ENCODE measurements at regions not wholly inside any gene's neighbourhood (a gene's known extent, or its start where the extent isn't known, plus 50 kb on each side); places are given as distances from the start of the nearest gene placed in this dataset.

DNA sequence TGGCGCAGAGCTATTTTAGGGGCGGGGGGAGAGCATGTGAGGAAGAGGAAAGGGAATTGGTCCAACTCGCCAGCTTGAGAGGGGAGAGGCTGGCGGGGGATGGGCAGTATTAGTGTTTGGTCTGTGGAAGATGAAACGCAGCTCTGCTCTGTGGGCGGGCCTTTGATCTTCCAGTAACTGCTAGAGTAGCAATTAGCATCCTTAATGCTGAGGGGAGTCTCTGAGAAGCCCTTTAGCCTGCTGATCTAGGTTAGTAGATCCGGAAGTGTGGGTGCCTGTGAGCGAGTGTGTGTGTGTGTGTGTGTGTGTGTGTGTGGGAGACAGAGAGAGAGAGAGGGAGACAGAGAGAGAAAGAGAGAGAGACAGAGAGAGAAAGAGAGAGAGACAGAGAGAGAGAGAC, 117.2 kb upstream of the BACH2 start:
- H3K36me3 ChIP-seq (ENCODE audit: control insufficient read depth, insufficient read depth, low read length) = no peaks in the 10 kb centered on the region
- peaks cover 3% of the 10 kb centered on the region; the same call in 1 of the 2 replicates for H3K27me3 ChIP-seq (ENCODE audit: control insufficient read depth, insufficient read depth, low read length)
- no peak for DNase-seq (ENCODE audit: low read depth)
- TF ChIP-seq, protein P1, sequence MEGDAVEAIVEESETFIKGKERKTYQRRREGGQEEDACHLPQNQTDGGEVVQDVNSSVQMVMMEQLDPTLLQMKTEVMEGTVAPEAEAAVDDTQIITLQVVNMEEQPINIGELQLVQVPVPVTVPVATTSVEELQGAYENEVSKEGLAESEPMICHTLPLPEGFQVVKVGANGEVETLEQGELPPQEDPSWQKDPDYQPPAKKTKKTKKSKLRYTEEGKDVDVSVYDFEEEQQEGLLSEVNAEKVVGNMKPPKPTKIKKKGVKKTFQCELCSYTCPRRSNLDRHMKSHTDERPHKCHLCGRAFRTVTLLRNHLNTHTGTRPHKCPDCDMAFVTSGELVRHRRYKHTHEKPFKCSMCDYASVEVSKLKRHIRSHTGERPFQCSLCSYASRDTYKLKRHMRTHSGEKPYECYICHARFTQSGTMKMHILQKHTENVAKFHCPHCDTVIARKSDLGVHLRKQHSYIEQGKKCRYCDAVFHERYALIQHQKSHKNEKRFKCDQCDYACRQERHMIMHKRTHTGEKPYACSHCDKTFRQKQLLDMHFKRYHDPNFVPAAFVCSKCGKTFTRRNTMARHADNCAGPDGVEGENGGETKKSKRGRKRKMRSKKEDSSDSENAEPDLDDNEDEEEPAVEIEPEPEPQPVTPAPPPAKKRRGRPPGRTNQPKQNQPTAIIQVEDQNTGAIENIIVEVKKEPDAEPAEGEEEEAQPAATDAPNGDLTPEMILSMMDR (IDR thresholded peaks at IDR 0.05; ENCODE audit: insufficient read depth, low read depth, low read length) = no peak
- CTCF ChIA-PET = interaction anchor here (0.9 kb wide), 1 partner anchor 65 kb away, joined by 3 read pairs; no protein-coding TSS in a partner anchor
- no peak overlapping the region for H3K4me3 ChIP-seq (ENCODE audit: low read depth, low read length)
- POLR2A ChIA-PET = no interaction called here

DNA sequence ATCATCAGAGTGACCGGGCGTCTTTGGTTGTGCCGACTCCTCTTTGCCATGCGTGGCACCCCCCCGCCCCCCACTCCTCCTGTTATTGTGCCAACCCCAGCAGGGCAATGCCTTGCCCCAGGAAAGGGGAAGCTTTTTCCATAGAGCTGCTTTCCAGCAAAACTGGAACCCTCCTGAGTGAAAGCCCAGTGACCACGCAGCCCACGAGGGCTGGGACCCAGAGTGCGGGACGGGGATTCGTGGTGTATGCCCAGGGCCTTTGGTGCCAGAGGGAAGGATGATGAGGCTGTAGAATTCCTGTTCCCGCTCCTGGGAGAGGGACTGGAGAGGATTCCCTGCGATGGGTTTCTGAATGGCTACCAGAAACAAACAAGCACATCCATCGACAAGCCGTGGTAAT, 116.8 kb upstream of the BACH2 start:
- Histone ChIP-seq H3K36me3 (ENCODE audit: control insufficient read depth, insufficient read depth, low read length) (no peaks in the 10 kb centered on the region), H3K4me3 (ENCODE audit: low read depth, low read length) (no peak overlapping the region), H3K27me3 (ENCODE audit: control insufficient read depth, insufficient read depth, low read length) (peaks cover 3% of the 10 kb centered on the region; the same call in 1 of the 2 replicates)
- TF ChIP-seq, protein P1 (IDR thresholded peaks at IDR 0.05; ENCODE audit: insufficient read depth, low read depth, low read length) = no peak
- ChIA-PET POLR2A (no interaction called here), CTCF (interaction anchor here (0.9 kb wide), 1 partner anchor 66 kb away, joined by 3 read pairs; no protein-coding TSS in a partner anchor)
- no peak for DNase-seq (ENCODE audit: low read depth)

DNA sequence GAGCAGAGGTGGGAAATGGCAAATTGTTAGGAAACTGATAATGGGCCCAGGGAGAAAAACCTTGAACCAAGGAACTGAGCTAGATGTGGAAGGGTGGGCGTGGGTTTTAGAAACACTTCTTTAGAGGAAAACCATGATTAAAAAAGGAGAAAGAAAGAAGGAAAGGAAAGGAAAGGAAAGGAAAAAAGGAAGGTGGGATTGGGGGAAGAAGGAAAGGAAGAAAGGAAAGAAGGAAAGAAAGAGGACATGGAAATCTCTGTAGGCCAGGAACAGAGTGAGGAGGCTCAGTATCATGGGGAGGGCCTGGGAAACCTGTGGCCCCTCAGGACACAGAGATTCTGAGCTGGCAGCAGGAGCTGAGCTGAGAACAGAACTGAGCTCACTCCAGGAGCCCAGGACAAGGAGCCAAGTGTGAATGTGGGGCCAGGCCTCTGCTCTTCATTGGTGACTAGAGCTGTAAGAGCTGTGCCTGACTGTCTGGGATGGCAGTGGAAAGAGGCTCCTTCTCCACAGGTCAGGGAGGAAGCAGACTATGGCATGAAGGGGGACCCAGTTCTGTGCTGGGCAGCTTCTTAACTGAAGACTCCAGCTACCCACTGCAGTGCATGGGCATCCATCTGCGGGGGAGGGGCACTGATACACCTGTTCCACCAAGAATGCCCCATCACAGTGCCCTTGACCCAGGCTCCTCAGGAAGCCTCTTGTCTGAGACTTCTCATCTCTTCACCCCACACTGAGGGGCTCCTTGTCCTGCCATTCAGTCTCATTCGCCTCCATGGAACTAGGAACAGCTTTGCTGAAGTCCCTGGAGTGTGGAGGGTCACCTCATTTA, 116.1 kb upstream of the BACH2 start:
- Histone ChIP-seq H3K27me3 (ENCODE audit: control insufficient read depth, insufficient read depth, low read length) (peaks cover 3% of the 10 kb centered on the region; the same call in 1 of the 2 replicates), H3K36me3 (ENCODE audit: control insufficient read depth, insufficient read depth, low read length) (no peaks in the 10 kb centered on the region), H3K4me3 (ENCODE audit: low read depth, low read length) (no peak overlapping the region)
- ChIA-PET CTCF (interaction anchor here (0.7 to 1.0 kb wide), 2 partner anchors 9 to 460 kb away, joined by 3 read pairs; no protein-coding TSS in a partner anchor), POLR2A (no interaction called here)
- TF ChIP-seq, protein P1 (IDR thresholded peaks at IDR 0.05; ENCODE audit: insufficient read depth, low read depth, low read length) = no peak
- DNase-seq (ENCODE audit: low read depth) = no peak

DNA sequence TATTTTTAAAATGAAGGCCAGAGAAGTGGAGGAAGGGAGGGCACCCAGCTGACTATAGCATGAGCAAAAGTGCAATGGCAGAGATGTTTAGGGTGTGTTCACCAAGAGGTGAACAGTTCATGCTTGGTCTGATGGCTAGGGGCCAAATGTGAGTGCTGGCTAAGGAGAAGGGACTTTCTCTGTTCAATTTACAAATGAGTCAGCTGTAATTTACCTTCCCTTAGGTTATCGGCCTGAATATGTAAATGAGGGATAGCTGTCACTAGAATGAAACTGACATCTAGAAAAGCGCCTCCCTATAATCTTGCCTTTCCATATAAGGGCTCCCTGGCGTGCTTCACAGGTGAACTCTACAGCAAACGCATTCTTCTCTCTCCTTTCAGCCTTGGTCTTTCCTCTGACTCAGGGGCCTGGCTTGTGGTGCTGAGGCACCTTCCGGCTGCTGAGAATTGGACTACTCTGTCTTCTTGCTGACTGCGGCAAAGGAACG, 114.7 kb upstream of the BACH2 start:
- DNase-seq (ENCODE audit: low read depth) = no peak
- Histone ChIP-seq H3K27me3 (ENCODE audit: control insufficient read depth, insufficient read depth, low read length) (peaks cover 3% of the 10 kb centered on the region; the same call in 1 of the 2 replicates), H3K4me3 (ENCODE audit: low read depth, low read length) (no peak overlapping the region), H3K36me3 (ENCODE audit: control insufficient read depth, insufficient read depth, low read length) (no peaks in the 10 kb centered on the region)
- POLR2A ChIA-PET = no interaction called here
- TF ChIP-seq, protein P1 (IDR thresholded peaks at IDR 0.05; ENCODE audit: insufficient read depth, low read depth, low read length) = no peak
- CTCF ChIA-PET = interaction anchor here (0.6 to 2.9 kb wide), 2 partner anchors 18 to 1413 kb away, joined by 3 to 11 read pairs; no protein-coding TSS in a partner anchor

DNA sequence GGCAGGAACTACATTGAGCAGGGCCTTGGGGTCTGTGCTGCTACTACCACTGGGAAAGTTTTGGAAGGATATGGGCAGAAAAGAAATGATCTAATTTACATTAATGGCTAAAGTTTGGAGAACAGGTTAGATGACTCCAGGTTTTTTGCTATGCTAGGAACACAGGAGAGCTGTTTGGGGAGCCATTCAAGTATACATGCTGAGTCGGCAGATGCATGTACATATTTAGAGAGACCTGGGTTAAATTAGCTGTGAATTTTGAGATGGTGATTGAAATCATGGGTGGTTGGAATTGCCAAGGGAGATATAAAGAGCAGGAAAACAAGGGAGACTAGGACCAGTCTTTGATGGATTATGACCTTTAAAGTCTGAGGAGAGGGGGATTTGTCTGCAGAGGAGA, 113.1 kb upstream of the BACH2 start:
- 0 out of 2 replicates have a peak, but pooled peaks cover 2% of the 10 kb centered on the region for H3K27me3 ChIP-seq (ENCODE audit: control insufficient read depth, insufficient read depth, low read length)
- TF ChIP-seq, protein P1 (IDR thresholded peaks at IDR 0.05; ENCODE audit: insufficient read depth, low read depth, low read length) = no peak
- H3K36me3 ChIP-seq (ENCODE audit: control insufficient read depth, insufficient read depth, low read length) = no peaks in the 10 kb centered on the region
- H3K4me3 ChIP-seq (ENCODE audit: low read depth, low read length) = no peak overlapping the region
- DNase-seq (ENCODE audit: low read depth) = no peak
- ChIA-PET POLR2A (no interaction called here), CTCF (interaction anchor here (1.2 to 2.9 kb wide), 2 partner anchors 16 to 132 kb away, joined by 3 to 11 read pairs; no protein-coding TSS in a partner anchor)

All from BJ (cell line).